IMR-90 (cell line): ENCODE measurements at regions not wholly inside any gene's neighbourhood (a gene's known extent, or its start where the extent isn't known, plus 50 kb on each side); places are given as distances from the start of the nearest gene placed in this dataset.

Experiments
- ATAC-seq: fragments of 200-7000 bp; cut with Tn5 transposase; 2 replicates; pipeline ENCODE4 v1.9.1; 2020; ENCODE audit warnings: low read depth, mild to moderate bottlenecking, moderate library complexity
- BruUV-seq: library from RNA; stranded (reverse); fragments of 400-500 nt; replicated peaks from 2 replicates; lab custom pipeline; 2021; lab: Mats Ljungman, UMichigan
- CTCF ChIA-PET: fragments of 300-600 bp; formaldehyde crosslinking; extraction: SDS; loops from one replicate; lab custom pipeline; 2021; ENCODE audit warnings: antibody characterized with exemption; lab: Yijun Ruan, JAX
- POLR2A ChIA-PET: fragments of 300-600 bp; sonication (Branson Sonifier 250); formaldehyde crosslinking; loops from one replicate; lab custom pipeline; 2022; ENCODE audit warnings: antibody characterized with exemption; ENCODE audit not compliant: unreplicated experiment; lab: Charles Lee
- DNase-seq: peaks from one replicate; pipeline ENCODE4 v3.0.0; 2013
- H2AFZ ChIP-seq: replicated peaks from 2 replicates; pipeline ENCODE3; 2013; ENCODE audit warnings: low read length, mild to moderate bottlenecking; ENCODE audit not compliant: poor library complexity
- H2AK5ac ChIP-seq: 2 replicates; pipeline ENCODE4 v1.6.1; 2013; ENCODE audit warnings: low read depth, low read length, inconsistent platforms
- H2AK9ac ChIP-seq: replicated peaks from 2 replicates; pipeline ENCODE3; 2013; ENCODE audit warnings: mild to moderate bottlenecking, low read depth, low read length, moderate library complexity; ENCODE audit not compliant: poor library complexity
- H2BK120ac ChIP-seq: 2 replicates; pipeline ENCODE4 v1.6.1; 2013; ENCODE audit warnings: low read depth, low read length, inconsistent platforms
- H2BK15ac ChIP-seq: 3 replicates; pipeline ENCODE4 v1.6.1; 2013; ENCODE audit warnings: low read depth, low read length, inconsistent platforms
- H2BK20ac ChIP-seq: 2 replicates; pipeline ENCODE4 v1.6.1; 2013; ENCODE audit warnings: low read depth, mild to moderate bottlenecking, inconsistent platforms, low read length, moderate library complexity
- H2BK5ac ChIP-seq: 2 replicates; pipeline ENCODE4 v1.6.1; 2013; ENCODE audit warnings: mild to moderate bottlenecking, low read depth, low read length, inconsistent platforms; ENCODE audit not compliant: poor library complexity, severe bottlenecking
- H3K14ac ChIP-seq: replicated peaks from 2 replicates; pipeline ENCODE4 v1.6.1; 2013; ENCODE audit warnings: low read depth, low read length, inconsistent platforms
- H3K18ac ChIP-seq: 2 replicates; pipeline ENCODE4 v1.6.1; 2013; ENCODE audit warnings: low read depth, low read length, control low read depth
- H3K23ac ChIP-seq: 2 replicates; pipeline ENCODE4 v1.6.1; 2013; ENCODE audit warnings: low read depth, low read length, inconsistent platforms
- H3K27ac ChIP-seq: 2 replicates; pipeline ENCODE4 v1.5.1; 2013; ENCODE audit warnings: mild to moderate bottlenecking, control low read depth, low read length; ENCODE audit not compliant: insufficient read depth
- H3K27me3 ChIP-seq: 2 replicates; pipeline ENCODE4 v1.6.1; 2013; ENCODE audit warnings: low read length; ENCODE audit not compliant: control insufficient read depth, insufficient read depth
- H3K36me3 ChIP-seq: 2 replicates; pipeline ENCODE4 v1.6.1; 2013; ENCODE audit warnings: low read length, mixed read lengths; ENCODE audit not compliant: control insufficient read depth, insufficient read depth
- H3K4ac ChIP-seq: 2 replicates; pipeline ENCODE4 v1.6.1; 2013; ENCODE audit warnings: low read depth, low read length, inconsistent platforms
- H3K4me1 ChIP-seq: 2 replicates; pipeline ENCODE4 v1.6.1; 2013; ENCODE audit warnings: low read length, mixed read lengths; ENCODE audit not compliant: control insufficient read depth, insufficient read depth
- H3K4me2 ChIP-seq: 2 replicates; pipeline ENCODE4 v1.6.1; 2013; ENCODE audit warnings: low read depth, mild to moderate bottlenecking, control low read depth, low read length, moderate library complexity
- H3K4me3 ChIP-seq: 2 replicates; pipeline ENCODE4 v1.5.1; 2013; ENCODE audit warnings: low read depth, mild to moderate bottlenecking, control low read depth, low read length, moderate library complexity; ENCODE audit not compliant: insufficient read depth
- H3K56ac ChIP-seq: 2 replicates; pipeline ENCODE4 v1.6.1; 2013; ENCODE audit warnings: low read length, inconsistent platforms; ENCODE audit not compliant: insufficient read depth; ENCODE audit errors: extremely low read depth
- H3K79me1 ChIP-seq, 2 experiments: 2 replicates each; pipeline ENCODE4 v1.6.1; 2013; ENCODE audit warnings: low read length in 2 of 2, inconsistent platforms in 1 of 2, low read depth in 1 of 2
- H3K9ac ChIP-seq: 2 replicates; pipeline ENCODE4 v1.6.1; 2013; ENCODE audit warnings: low read depth, low read length, control low read depth
- H3K9me1 ChIP-seq: 2 replicates; pipeline ENCODE4 v1.6.1; 2013; ENCODE audit warnings: low read length, inconsistent platforms; ENCODE audit not compliant: insufficient read depth
- H3K9me3 ChIP-seq: 2 replicates; pipeline ENCODE4 v1.6.1; 2013; ENCODE audit warnings: low read length; ENCODE audit not compliant: control insufficient read depth, insufficient read depth
- H4K20me1 ChIP-seq: 2 replicates; pipeline ENCODE4 v1.6.1; 2013; ENCODE audit warnings: low read length, inconsistent platforms; ENCODE audit not compliant: insufficient read depth
- H4K5ac ChIP-seq: 2 replicates; pipeline ENCODE4 v1.6.1; 2013; ENCODE audit warnings: mild to moderate bottlenecking, low read depth, low read length, control low read depth
- H4K8ac ChIP-seq, 2 experiments: 2 replicates each; pipeline ENCODE4 v1.6.1; 2013; ENCODE audit warnings: low read depth in 2 of 2, low read length in 2 of 2, control low read depth in 1 of 2, inconsistent platforms in 1 of 2
- H4K91ac ChIP-seq: 2 replicates; pipeline ENCODE4 v1.6.1; 2013; ENCODE audit warnings: low read depth, low read length, inconsistent platforms; ENCODE audit not compliant: insufficient read depth
- BHLHE40 ChIP-seq: fragments of 150-350 bp; IDR thresholded peaks from 2 replicates; pipeline ENCODE4 v1.6.1; 2016; ENCODE audit warnings: mild to moderate bottlenecking, low read depth, low read length
- CEBPB ChIP-seq: IDR thresholded peaks from 2 replicates; pipeline ENCODE4 v1.6.1; 2012; ENCODE audit warnings: low read depth, low read length, improper control_type of control experiment
- CHD1 ChIP-seq: IDR thresholded peaks from 2 replicates; pipeline ENCODE4 v1.6.1; 2012; ENCODE audit warnings: low read depth, low read length, improper control_type of control experiment
- CTCF ChIP-seq: conservative IDR thresholded peaks from 2 replicates; pipeline ENCODE4 v1.5.1; 2012; ENCODE audit warnings: mild to moderate bottlenecking, low read depth, low read length, improper control_type of control experiment
- ELK1 ChIP-seq: fragments of 150-350 bp; IDR thresholded peaks from 2 replicates; pipeline ENCODE4 v1.6.1; 2016; ENCODE audit warnings: low read depth, mild to moderate bottlenecking, low read length, moderate library complexity, borderline replicate concordance
- FOS ChIP-seq: fragments of 150-350 bp; IDR thresholded peaks from 2 replicates; pipeline ENCODE4 v1.6.1; 2016; ENCODE audit warnings: low read depth, low read length
- MAFK ChIP-seq: IDR thresholded peaks from 2 replicates; pipeline ENCODE4 v1.6.1; 2012; ENCODE audit warnings: low read depth, low read length, improper control_type of control experiment
- MAZ ChIP-seq: IDR thresholded peaks from 2 replicates; pipeline ENCODE4 v1.6.1; 2012; ENCODE audit warnings: low read depth, mild to moderate bottlenecking, low read length, improper control_type of control experiment, moderate library complexity, borderline replicate concordance
- MXI1 ChIP-seq: IDR thresholded peaks from 2 replicates; pipeline ENCODE4 v1.6.1; 2012; ENCODE audit warnings: low read depth, mild to moderate bottlenecking, low read length, moderate library complexity, borderline replicate concordance
- NFE2L2 ChIP-seq: fragments of 150-350 bp; IDR thresholded peaks from 2 replicates; pipeline ENCODE4 v1.6.1; 2016; ENCODE audit warnings: low read depth, mild to moderate bottlenecking, low read length
- POLR2A ChIP-seq: IDR thresholded peaks from 2 replicates; pipeline ENCODE4 v1.6.1; 2012; ENCODE audit warnings: mild to moderate bottlenecking, low read depth, low read length
- RAD21 ChIP-seq: IDR thresholded peaks from 2 replicates; pipeline ENCODE4 v1.6.1; 2012; ENCODE audit warnings: low read length, improper control_type of control experiment
- RCOR1 ChIP-seq: IDR thresholded peaks from 2 replicates; pipeline ENCODE4 v1.6.1; 2012; ENCODE audit warnings: mild to moderate bottlenecking, low read length, improper control_type of control experiment; ENCODE audit not compliant: insufficient replicate concordance
- RFX5 ChIP-seq: IDR thresholded peaks from 2 replicates; pipeline ENCODE4 v1.8.0; 2012; ENCODE audit warnings: low read depth, mild to moderate bottlenecking, low read length, moderate library complexity
- SMC3 ChIP-seq: fragments of 150-350 bp; IDR thresholded peaks from 2 replicates; pipeline ENCODE4 v1.6.1; 2016; ENCODE audit warnings: low read depth, mild to moderate bottlenecking, antibody characterized with exemption, low read length, moderate library complexity
- USF2 ChIP-seq: fragments of 150-350 bp; IDR thresholded peaks from 2 replicates; pipeline ENCODE4 v1.6.1; 2017; ENCODE audit warnings: mild to moderate bottlenecking, antibody characterized with exemption, low read length, low read depth
- WGBS, 2 experiments: methylation state at CpG; one replicate each; pipeline versions ENCODE4 v1.1.5 to v1.1.7; 2013; ENCODE audit warnings: missing lambda C conversion rate in 2 of 2; ENCODE audit not compliant: insufficient read length in 1 of 2; ENCODE audit errors: extremely low coverage in 2 of 2; 5-methylcytosine and 5-hydroxymethylcytosine counted together
- dilution Hi-C: fragments of 300-500 bp; cut with HindIII; formaldehyde crosslinking; loops from one replicate; pipeline ENCODE4 v1.14.3; 2018; ENCODE audit warnings: low sequenced_read_pairs; ENCODE audit not compliant: unreplicated experiment
- in situ Hi-C: fragments of 300-500 bp; cut with MboI; formaldehyde crosslinking; loops from 3 replicates; pipeline ENCODE4 v1.14.3; 2019; ENCODE audit warnings: low sequenced_read_pairs, inconsistent platforms, mixed read lengths
- intact Hi-C: fragments of 100-400 bp; cut with micrococcal nuclease; formaldehyde crosslinking; loops from 2 replicates; pipeline ENCODE4 v1.10.0; 2022

- WGBS, 2 experiments, result 100% methylated on average over 1 of the region's 5 CpGs; no CpG with 5 or more reads in 1 of the 2 experiments
- Histone ChIP-seq H3K9me3 (no peaks in the 10 kb centered on the region), H2BK15ac (no peak overlapping the region), H2AFZ (no peak overlapping the region), H2AK9ac (no peak overlapping the region), H2BK5ac (no peak overlapping the region), H2AK5ac (no peak overlapping the region), H2BK20ac (no peak overlapping the region), H3K4me1 (no peaks in the 10 kb centered on the region), H3K4me2 (no peak overlapping the region), H3K56ac (no peak overlapping the region), H2BK120ac (no peak overlapping the region), H4K5ac (no peak overlapping the region), H3K23ac (no peak overlapping the region), H3K4ac (no peak overlapping the region), H3K27ac (no peak overlapping the region), H4K91ac (no peak overlapping the region), H4K20me1 (no peaks in the 10 kb centered on the region), H3K4me3 (no peak overlapping the region), H3K79me1 (no peaks in the 10 kb centered on the region), H3K9ac (no peak overlapping the region), H3K36me3 (no peaks in the 10 kb centered on the region), H3K18ac (no peak overlapping the region), H3K14ac (no peak overlapping the region), H3K9me1 (no peaks in the 10 kb centered on the region), H3K27me3 (no peaks in the 10 kb centered on the region), H4K8ac (no peak overlapping the region)
- intact Hi-C loops (no loop called here), dilution Hi-C loops (no loop called here), in situ Hi-C loops (no loop called here)
- POLR2A ChIA-PET, result no interaction called here
- TF ChIP-seq NFE2L2 (no peak), FOS (no peak), CHD1 (no peak), RCOR1 (no peak), SMC3 (no peak), BHLHE40 (no peak), RAD21 (no peak), RFX5 (no peak), CTCF (no peak), USF2 (no peak), POLR2A (no peak), ELK1 (no peak), MAFK (no peak), MAZ (no peak), MXI1 (no peak), CEBPB (no peak)
- ATAC-seq (no peak), DNase-seq (no peak)
- no TSS peak for BruUV-seq
- CTCF ChIA-PET, result interaction anchor here (0.7 kb wide), 1 partner anchor 788 kb away, joined by 7 read pairs; no protein-coding TSS in a partner anchor
Observed at GRCh38 chr6:63446405-63446804, 125.9 kb upstream of the LOC128125822 start.
